ENCODE measurements at regions not wholly inside any gene's neighbourhood (a gene's known extent, or its start where the extent isn't known, plus 50 kb on each side); places are given as distances from the start of the nearest gene placed in this dataset.

- no peak overlapping the region for H3K4me2 ChIP-seq
- POLR2A ChIA-PET, result interaction anchor here (3.0 kb wide), 1 partner anchor 40 kb away, joined by 16 read pairs; no protein-coding TSS in a partner anchor
- TF ChIP-seq CHD2 (IDR thresholded peaks at IDR 0.05; ENCODE audit: low read length, partially characterized antibody) (peak; percentile 80), PBX3 (IDR thresholded peaks at IDR 0.05) (0 out of 2 replicates have a peak, but pooled peaks have one; percentile 18), RAD21 (IDR thresholded peaks at IDR 0.05; ENCODE audit: low read length) (peak; percentile 26), RCOR1 (IDR thresholded peaks at IDR 0.05; ENCODE audit: low read length) (peak; percentile 78), GATA2 (CRISPR knock-in tag; IDR thresholded peaks at IDR 0.05) (peak; percentile 89), MXI1 (IDR thresholded peaks at IDR 0.05; ENCODE audit: low read depth, low read length) (peak; percentile 55; the same call in 1 of the 2 replicates), EZH2phosphoT487 (IDR thresholded peaks at IDR 0.05; ENCODE audit: borderline replicate concordance, low read depth) (no peak), REST (IDR thresholded peaks at IDR 0.05; ENCODE audit: low read depth, low read length) (no peak), FOXJ3 (CRISPR knock-in tag; IDR thresholded peaks at IDR 0.05) (peak; percentile 88; the same call in 1 of the 2 replicates), MEF2A (IDR thresholded peaks at IDR 0.05; ENCODE audit: borderline replicate concordance, low read depth) (no peak), TCF12 (IDR thresholded peaks at IDR 0.05) (peak; percentile 41), EP300 (IDR thresholded peaks at IDR 0.05; ENCODE audit: borderline replicate concordance in 1 of 2, low read depth in 1 of 2, low read length in 1 of 2) (peak in 1 of 2 experiments; percentile 93; a peak in 2 of 4 replicates)
- peak overlapping the region in 1 of 2 experiments; percentile 89; a peak in 2 of 4 replicates for H3K27ac ChIP-seq (ENCODE audit: low read depth in 2 of 2, low read length in 1 of 2)
- no peaks in the 10 kb centered on the region for H3F3A ChIP-seq (replicated peaks; ENCODE audit: insufficient read depth)
- no peaks in the 10 kb centered on the region for H3K9me3 ChIP-seq
- CTCF ChIA-PET, result interaction anchor here (1.0 to 1.6 kb wide), 5 partner anchors 18 to 108 kb away, joined by 3 to 7 read pairs (median 3); no protein-coding TSS in a partner anchor
- H3K36me3 ChIP-seq (replicated peaks in 1 of 2; ENCODE audit: control insufficient read depth in 1 of 2, insufficient read depth in 2 of 2, low read length in 1 of 2), result no peaks in the 10 kb centered on the region
- no peaks in the 10 kb centered on the region for H3K9me2 ChIP-seq
- no peak overlapping the region for H3K4me3 ChIP-seq (ENCODE audit: low read depth in 2 of 2, low read length in 1 of 2)
- WGBS (ENCODE audit: low lambda C conversion rate), result 15% methylated on average over 10 of the region's 10 CpGs
- H3K9ac ChIP-seq, result no peak overlapping the region
- peak; percentile 49 for DNase-seq
- H3K27me3 ChIP-seq (ENCODE audit: insufficient read depth), result no peaks in the 10 kb centered on the region; the same call in 1 of the 2 replicates
- H4K20me1 ChIP-seq (ENCODE audit: insufficient read depth), result no peaks in the 10 kb centered on the region
- H2AFZ ChIP-seq (ENCODE audit: low read depth), result no peak overlapping the region
- no peaks in the 10 kb centered on the region for H3K79me2 ChIP-seq (ENCODE audit: insufficient read depth)
- H3K4me1 ChIP-seq (ENCODE audit: control insufficient read depth in 1 of 2, insufficient read depth in 2 of 2, low read depth in 1 of 2, low read length in 1 of 2), result peaks cover 0 to 16% of the 10 kb centered on the region in 2 experiments; a peak in 3 of 4 replicates
Observed at GRCh38 chr6:8238773-8239683, 136.7 kb upstream of the EEF1E1 start.
